ENCODE measurements at regions not wholly inside any gene's neighbourhood (a gene's known extent, or its start where the extent isn't known, plus 50 kb on each side); places are given as distances from the start of the nearest gene placed in this dataset.
A peak's percentile ranks its signal among the peaks of the same experiment; 100 is the strongest.
"Not testable (repeated sequence)": the region's sequence is repeated elsewhere in the genome, so short reads cannot be mapped to it uniquely, and the experiment has no call there.

- DNase-seq (ENCODE audit: low read depth) = peak; percentile 58
Observed at GRCh38 chr1:94362466-94363058, 55.6 kb upstream of the ABCD3 start.

GRCh38 chr1:94358630-94359599 lies 59.3 kb upstream of the ABCD3 start:
- no peak for DNase-seq (ENCODE audit: low read depth)

- no peak for DNase-seq (ENCODE audit: low read depth)
Observed at GRCh38 chr1:94357661-94358060, 60.5 kb upstream of the ABCD3 start.

DNA sequence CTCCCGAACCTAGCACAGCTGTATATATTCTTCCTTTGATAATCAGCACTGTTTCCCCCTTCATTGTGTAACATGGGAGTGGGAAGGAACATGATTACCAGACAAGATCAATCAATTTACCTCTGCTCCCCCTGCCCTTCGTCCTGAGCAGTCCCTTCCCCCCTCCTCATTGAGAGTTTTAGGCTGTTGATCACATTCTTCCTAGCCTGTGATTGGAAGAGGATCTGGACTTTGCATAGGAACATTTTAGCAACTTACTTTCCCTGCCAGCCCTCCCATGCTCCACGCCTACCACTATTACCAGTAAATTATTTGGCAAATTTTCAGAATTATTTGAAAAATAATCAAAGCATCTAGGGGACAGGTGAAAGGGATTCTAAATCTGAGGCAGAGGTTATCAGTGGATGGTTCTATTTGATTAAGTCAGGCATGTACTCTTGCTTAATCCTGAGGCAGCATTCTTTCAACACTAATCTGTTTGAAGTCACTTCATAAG lies 62.7 kb upstream of the ABCD3 start:
- no peak for DNase-seq (ENCODE audit: low read depth)

DNA sequence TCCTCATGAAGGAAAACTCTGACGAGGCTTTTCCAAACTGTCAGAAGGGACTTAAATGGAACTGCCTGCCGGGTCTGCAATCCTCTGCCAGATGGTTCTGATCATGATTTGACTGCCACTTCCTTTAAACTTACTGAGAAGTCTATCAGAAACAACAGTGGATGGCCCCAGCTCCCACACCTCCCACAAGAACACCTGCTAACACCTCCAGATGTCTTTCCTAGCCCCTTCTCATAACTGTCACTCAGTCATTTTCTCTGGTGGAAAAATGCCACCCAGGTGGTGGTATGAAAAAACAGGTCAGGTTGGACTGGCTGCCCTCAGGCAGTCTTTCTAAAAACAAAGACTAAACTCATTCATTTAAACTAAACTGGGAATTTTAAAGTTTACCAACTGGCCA lies 66.7 kb upstream of the ABCD3 start:
- no peak for DNase-seq (ENCODE audit: low read depth)

DNA sequence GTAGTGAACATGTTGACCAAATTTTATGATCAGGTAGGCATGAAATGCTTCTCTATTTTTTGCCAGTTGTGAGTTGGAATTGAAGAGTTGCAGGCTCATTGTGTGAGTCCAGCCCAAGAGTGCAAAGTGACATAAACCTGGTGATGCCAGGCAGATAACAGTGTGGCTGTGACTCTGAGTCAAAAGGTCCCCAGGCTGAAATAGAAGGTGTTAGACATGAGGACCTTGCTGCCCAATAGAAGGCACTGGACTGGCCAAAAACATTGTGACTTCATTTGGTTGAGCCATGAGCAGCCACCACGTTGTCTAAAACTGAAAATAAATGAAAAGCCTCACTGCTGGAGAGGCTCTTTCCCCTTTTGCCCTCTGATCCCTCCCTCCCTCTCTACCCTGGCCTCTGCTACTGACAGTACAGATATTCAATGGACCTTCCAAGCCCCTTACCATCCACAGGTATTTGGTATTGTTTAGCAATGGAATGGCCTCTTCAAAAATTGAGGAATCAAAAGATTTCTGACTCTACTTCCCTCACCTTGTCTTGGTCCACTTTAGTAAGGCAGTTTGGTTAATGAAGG lies 67.8 kb upstream of the ABCD3 start:
- no peak for DNase-seq (ENCODE audit: low read depth)

DNA sequence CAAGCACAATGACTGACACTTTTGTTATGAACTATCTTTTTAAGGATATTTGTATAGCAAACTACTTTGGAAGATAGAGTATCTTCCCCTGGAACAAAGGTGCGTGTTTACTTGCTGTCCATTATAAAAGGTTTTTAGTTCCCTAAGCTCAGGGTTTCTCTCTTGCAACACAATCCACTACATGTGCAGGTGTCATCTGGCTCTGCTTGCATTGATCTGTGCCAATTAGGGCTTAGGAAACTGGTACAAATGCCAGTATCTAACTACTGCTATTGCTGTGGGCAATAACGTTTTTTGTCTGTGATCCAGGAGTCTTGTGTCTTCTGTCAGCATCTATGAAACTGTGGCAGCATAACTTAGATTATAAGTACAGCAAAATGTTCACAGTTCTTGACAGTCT lies 68.3 kb upstream of the ABCD3 start:
- DNase-seq (ENCODE audit: low read depth) = no peak

GRCh38 chr1:94348386-94348785 lies 69.8 kb upstream of the ABCD3 start:
- DNase-seq (ENCODE audit: low read depth) = not testable (repeated sequence)

DNA sequence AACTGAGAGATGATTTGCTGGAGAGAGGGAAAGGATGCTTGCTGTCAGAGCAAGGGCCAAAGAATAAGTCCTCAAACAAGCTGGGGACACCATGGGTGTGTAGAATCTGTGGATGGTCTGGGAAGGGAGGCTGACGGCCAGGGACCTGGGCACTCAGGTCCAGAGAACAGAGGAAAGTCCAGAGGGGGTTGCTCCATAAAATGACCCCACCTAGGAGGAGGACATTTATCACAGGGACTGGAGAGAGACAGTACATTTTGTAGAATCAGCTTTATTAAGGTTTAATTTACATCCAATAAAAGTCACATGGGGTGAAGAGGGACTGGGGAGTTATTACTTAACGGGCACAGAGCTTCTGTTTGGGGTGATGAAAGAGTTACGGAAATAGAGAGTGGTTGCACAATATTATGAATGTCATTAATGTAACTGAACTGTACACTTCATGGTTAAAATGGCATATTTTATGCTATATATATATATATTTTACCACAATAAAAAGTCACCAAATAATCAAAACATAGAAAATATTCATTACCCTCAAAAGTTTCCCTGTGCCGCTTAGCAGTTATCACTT lies 73.0 kb upstream of the ABCD3 start:
- DNase-seq (ENCODE audit: low read depth) = no peak

GRCh38 chr1:94342416-94342815 lies 75.8 kb upstream of the ABCD3 start:
- DNase-seq (ENCODE audit: low read depth) = no peak

- no peak for DNase-seq (ENCODE audit: low read depth)
Observed at GRCh38 chr1:94339206-94339927, 78.8 kb upstream of the ABCD3 start.

DNA sequence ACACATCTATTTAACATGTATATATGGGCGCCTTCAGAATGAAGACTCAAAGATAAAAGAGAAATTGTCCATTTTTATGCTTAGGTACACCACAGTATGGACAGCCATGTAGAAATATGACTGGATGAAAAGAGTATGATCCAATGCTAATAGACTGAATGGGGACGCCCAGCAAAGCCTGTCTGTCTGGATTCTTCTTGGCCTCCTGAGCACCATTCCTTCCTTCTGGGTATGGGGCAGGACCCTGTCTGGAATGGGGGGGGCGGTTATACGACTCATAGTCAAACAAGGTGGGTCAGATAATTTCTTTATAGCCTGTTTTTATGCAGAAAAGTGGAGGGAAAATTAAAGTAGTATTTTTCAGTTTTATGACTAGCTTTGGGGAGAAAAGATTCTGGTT lies 81.2 kb upstream of the ABCD3 start:
- DNase-seq (ENCODE audit: low read depth) = no peak

DNA sequence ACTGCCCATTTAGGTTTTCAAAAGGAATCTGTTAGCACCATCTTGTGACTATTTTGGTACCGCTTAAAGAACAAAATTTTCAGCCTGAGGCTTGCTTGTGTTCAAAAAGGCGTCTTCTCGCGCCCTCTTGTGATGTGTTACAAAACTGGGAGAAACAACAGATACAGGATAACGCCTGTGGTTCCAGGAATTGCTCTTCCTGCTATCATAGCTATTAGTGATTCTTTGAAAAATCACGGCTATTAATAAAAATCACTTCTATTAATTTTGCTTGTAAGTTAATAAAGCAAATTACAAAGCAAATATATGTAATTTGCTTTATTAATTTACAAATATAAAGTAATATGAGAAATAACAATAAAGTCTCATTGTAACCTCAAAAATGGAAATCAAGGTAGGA lies 82.2 kb upstream of the ABCD3 start:
- peak; percentile 95 for DNase-seq (ENCODE audit: low read depth)

DNA sequence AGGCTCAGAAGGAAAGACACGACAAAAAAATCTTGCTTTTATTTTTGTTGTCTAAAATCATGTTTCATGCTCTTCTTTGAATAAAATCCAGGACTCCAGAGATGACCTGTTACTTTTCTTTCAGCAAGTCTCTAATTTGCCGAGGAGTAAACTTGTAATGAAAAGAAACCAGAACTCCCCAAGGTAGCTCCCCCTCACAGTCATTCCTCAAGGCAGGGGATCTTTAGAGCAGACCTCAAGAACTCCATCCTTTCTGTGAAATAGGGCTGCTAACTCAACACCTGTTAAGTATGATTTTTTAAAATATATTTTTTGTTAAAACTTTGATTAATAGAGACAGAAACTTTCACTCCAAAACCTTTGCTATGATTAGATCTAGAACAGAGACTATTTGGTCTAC lies 82.7 kb upstream of the ABCD3 start:
- no peak for DNase-seq (ENCODE audit: low read depth)

GRCh38 chr1:94334764-94335163 lies 83.4 kb upstream of the ABCD3 start:
- no peak for DNase-seq (ENCODE audit: low read depth)

- peak; percentile 87 for DNase-seq (ENCODE audit: low read depth)
Observed at GRCh38 chr1:94332952-94333351, 85.2 kb upstream of the ABCD3 start.

DNA sequence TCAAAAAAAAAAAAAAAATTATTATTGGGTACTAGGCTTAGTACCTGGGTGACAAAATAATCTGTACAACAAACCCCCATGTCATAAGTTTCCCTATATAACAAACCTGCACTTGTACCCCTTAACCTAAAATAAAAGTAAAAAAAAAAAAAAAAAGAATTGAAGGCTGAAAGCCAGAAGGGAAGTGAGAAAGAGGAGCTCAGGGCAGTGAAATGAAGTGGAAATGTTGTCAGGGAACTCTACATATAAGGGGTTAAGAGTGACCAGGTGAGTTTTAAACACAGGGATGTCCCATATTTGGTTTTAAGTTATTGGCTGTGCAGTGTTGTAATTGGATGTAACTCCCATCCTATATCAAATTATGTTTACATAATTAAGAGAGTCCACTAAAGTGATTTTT lies 85.7 kb upstream of the ABCD3 start:
- no peak for DNase-seq (ENCODE audit: low read depth)

DNA sequence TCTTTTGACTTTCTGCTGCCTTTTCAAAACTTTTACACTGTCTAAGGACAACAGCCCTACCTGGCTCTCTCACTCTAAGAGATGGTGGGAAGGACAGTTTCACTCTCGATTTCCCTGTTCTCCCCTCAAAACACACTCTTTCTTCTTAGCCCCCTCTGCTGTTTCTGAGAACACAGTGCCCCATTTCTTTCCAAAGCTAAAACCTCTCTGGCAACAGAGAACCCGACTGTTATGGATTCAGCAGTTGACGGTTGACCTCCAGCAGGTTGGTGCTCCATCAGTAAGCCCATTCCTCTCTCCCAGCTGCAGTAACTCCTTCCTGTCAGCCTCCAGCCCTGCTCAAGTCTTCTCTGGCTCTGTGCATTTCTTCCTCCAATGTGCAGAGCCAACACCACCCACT lies 88.2 kb upstream of the ABCD3 start:
- peak; percentile 82 for DNase-seq (ENCODE audit: low read depth)

- DNase-seq (ENCODE audit: low read depth) = peak; percentile 78
Observed at GRCh38 chr1:94329276-94329675, 88.9 kb upstream of the ABCD3 start.

DNA sequence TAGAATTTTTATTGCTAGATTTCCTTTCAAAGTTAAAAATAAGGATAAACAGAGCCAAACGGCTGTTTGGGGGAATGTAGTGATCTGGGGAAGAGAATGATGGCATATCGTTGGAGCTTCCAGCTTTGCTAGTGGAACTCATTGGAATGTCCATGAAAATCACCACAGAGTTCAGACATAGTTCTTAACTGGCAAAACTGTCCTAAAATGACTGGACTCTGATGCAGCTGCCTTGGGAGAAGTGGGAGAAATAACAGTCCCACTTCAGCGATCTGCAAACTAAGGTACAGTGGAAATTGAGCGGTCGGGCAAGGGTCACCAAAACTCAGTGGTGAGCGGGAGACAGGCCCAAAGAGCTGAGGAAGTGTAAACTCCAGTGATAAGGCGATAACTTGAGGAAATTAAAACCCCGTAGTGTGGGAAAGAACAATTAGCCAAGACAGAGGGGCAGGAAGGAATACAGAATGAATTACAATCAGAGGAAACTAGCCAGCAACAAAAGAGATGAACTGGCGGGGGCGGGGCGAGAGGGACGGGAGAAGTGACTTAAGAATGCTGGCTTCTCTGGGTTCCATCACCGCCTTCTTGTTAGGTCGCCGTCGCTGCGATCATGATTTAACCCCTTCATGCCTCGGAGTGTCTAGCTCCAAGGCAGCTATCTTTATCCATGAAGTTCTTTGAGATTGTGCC lies 89.8 kb upstream of the ARHGAP29 start:
- peak; percentile 70 for DNase-seq (ENCODE audit: low read depth)

DNA sequence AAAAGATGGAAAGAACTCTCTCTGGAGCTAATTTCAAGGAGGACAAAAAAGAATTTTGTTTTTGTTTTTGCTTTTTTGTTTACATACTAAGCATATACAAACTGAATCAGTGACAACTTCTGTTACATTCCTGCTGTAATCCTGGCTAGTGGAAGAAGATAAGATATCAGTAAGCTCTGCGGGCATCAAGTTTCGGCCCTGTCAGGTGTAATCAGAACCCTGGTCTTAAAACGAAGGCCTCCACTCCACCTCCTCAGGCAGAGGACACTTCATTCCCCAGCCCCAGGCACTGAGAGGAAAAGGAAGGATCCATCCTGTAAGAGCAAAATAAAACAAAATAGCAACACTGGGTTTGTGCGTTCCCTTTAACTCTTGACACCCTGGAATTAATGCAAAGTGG lies 88.9 kb upstream of the ARHGAP29 start:
- peak; percentile 53 for DNase-seq (ENCODE audit: low read depth)

Measured in ELR (cell line).